ENCODE measurements at regions not wholly inside any gene's neighbourhood (a gene's known extent, or its start where the extent isn't known, plus 50 kb on each side); places are given as distances from the start of the nearest gene placed in this dataset.
"Not testable (repeated sequence)": the region's sequence is repeated elsewhere in the genome, so short reads cannot be mapped to it uniquely, and the experiment has no call there.

- H3K27me3 Mint-ChIP-seq (ENCODE audit: insufficient read depth, low read depth), result no peaks in the 10 kb centered on the region
Measured at GRCh38 chr12:27164330-27165040, 79.6 kb upstream of the STK38L start.

GRCh38 chr12:27165958-27166357 lies 78.1 kb upstream of the STK38L start:
- H3K9me3 Mint-ChIP-seq, result peaks cover 26% of the 10 kb centered on the region
- H3K79me2 ChIP-seq (ENCODE audit: low read depth); H3K4me3 Mint-ChIP-seq; H3K4me1 Mint-ChIP-seq; H3K9me3 ChIP-seq (ENCODE audit: low read depth); H3K27me3 Mint-ChIP-seq (ENCODE audit: insufficient read depth, low read depth); H3K4me3 ChIP-seq; H3K36me3 Mint-ChIP-seq; H4K20me1 ChIP-seq (ENCODE audit: low read depth); H2AFZ ChIP-seq (replicated peaks); H3K9ac ChIP-seq; DNase-seq (ENCODE audit: low spot score); H3K27ac Mint-ChIP-seq; H3K36me3 ChIP-seq; H3K4me2 ChIP-seq; H3K4me1 ChIP-seq; H3K27me3 ChIP-seq; H3K27ac ChIP-seq; H3F3A ChIP-seq (ENCODE audit: low read depth): not testable (repeated sequence)

More at GRCh38 chr12:27164330-27165040, 79.6 kb upstream of the STK38L start:
- no peaks in the 10 kb centered on the region for H3K36me3 Mint-ChIP-seq
- H3K9me3 Mint-ChIP-seq, result peaks cover 16% of the 10 kb centered on the region
- Histone ChIP-seq H3K9ac (no peak overlapping the region), H4K20me1 (ENCODE audit: low read depth) (no peaks in the 10 kb centered on the region), H3K27me3 (no peaks in the 10 kb centered on the region), H3K4me3 (no peak overlapping the region), H3K4me1 (peaks cover 4% of the 10 kb centered on the region), H3K36me3 (no peaks in the 10 kb centered on the region), H3K9me3 (ENCODE audit: low read depth) (no peaks in the 10 kb centered on the region), H3K79me2 (ENCODE audit: low read depth) (no peaks in the 10 kb centered on the region), H3K4me2 (no peak overlapping the region), H2AFZ (replicated peaks) (no peak overlapping the region), H3F3A (ENCODE audit: low read depth) (no peaks in the 10 kb centered on the region), H3K27ac (no peak overlapping the region)
- DNase-seq (ENCODE audit: low spot score), result no peak
- no peak overlapping the region for H3K4me3 Mint-ChIP-seq
- no peaks in the 10 kb centered on the region for H3K4me1 Mint-ChIP-seq
- no peak overlapping the region for H3K27ac Mint-ChIP-seq
- TF ChIP-seq EZH2 (IDR thresholded peaks at IDR 0.05), result no peak

GRCh38 chr12:27171494-27171893 lies 72.6 kb upstream of the STK38L start:
- not testable (repeated sequence) for H3K27ac Mint-ChIP-seq; H3K36me3 Mint-ChIP-seq; H3K4me3 ChIP-seq; H3K79me2 ChIP-seq (ENCODE audit: low read depth); H3K4me1 ChIP-seq; H4K20me1 ChIP-seq (ENCODE audit: low read depth); H3K27me3 ChIP-seq; H3K4me1 Mint-ChIP-seq; H3K27ac ChIP-seq; H3K4me3 Mint-ChIP-seq; H3K27me3 Mint-ChIP-seq (ENCODE audit: insufficient read depth, low read depth); H2AFZ ChIP-seq (replicated peaks); DNase-seq (ENCODE audit: low spot score); H3K4me2 ChIP-seq; H3K36me3 ChIP-seq; H3F3A ChIP-seq (ENCODE audit: low read depth); H3K9me3 ChIP-seq (ENCODE audit: low read depth); H3K9ac ChIP-seq
- peaks cover 25% of the 10 kb centered on the region for H3K9me3 Mint-ChIP-seq

- Histone ChIP-seq H4K20me1 (ENCODE audit: low read depth) (no peaks in the 10 kb centered on the region), H3K4me1 (no peaks in the 10 kb centered on the region)
Measured at GRCh38 chr12:27176765-27177164, 67.3 kb upstream of the STK38L start.

GRCh38 chr12:27177706-27178105 lies 66.4 kb upstream of the STK38L start:
- no peaks in the 10 kb centered on the region for H3K9me3 Mint-ChIP-seq
- no peak for DNase-seq (ENCODE audit: low spot score)
- no peak overlapping the region for H3K27ac Mint-ChIP-seq
- no peak overlapping the region for H3K4me3 Mint-ChIP-seq
- no peaks in the 10 kb centered on the region for H3K27me3 Mint-ChIP-seq (ENCODE audit: insufficient read depth, low read depth)
- Histone ChIP-seq H3K27ac (no peak overlapping the region), H4K20me1 (ENCODE audit: low read depth) (no peaks in the 10 kb centered on the region), H3K27me3 (no peaks in the 10 kb centered on the region), H3K9ac (no peak overlapping the region), H3F3A (ENCODE audit: low read depth) (no peaks in the 10 kb centered on the region), H3K36me3 (no peaks in the 10 kb centered on the region), H3K4me2 (no peak overlapping the region), H3K4me3 (no peak overlapping the region), H3K9me3 (ENCODE audit: low read depth) (no peaks in the 10 kb centered on the region), H3K4me1 (no peaks in the 10 kb centered on the region), H3K79me2 (ENCODE audit: low read depth) (no peaks in the 10 kb centered on the region), H2AFZ (replicated peaks) (no peak overlapping the region)
- H3K36me3 Mint-ChIP-seq, result no peaks in the 10 kb centered on the region
- peaks cover 4% of the 10 kb centered on the region for H3K4me1 Mint-ChIP-seq
- TF ChIP-seq EZH2phosphoT487 (IDR thresholded peaks at IDR 0.05) (no peak), CTCF (IDR thresholded peaks at IDR 0.05) (no peak), EZH2 (IDR thresholded peaks at IDR 0.05) (no peak)

More at GRCh38 chr12:27176765-27177164, 67.3 kb upstream of the STK38L start:
- Histone ChIP-seq H2AFZ (replicated peaks) (no peak overlapping the region), H3K9ac (no peak overlapping the region), H3K79me2 (ENCODE audit: low read depth) (no peaks in the 10 kb centered on the region), H3F3A (ENCODE audit: low read depth) (no peaks in the 10 kb centered on the region), H3K9me3 (ENCODE audit: low read depth) (no peaks in the 10 kb centered on the region), H3K4me2 (no peak overlapping the region), H3K4me3 (no peak overlapping the region), H3K27me3 (no peaks in the 10 kb centered on the region), H3K36me3 (no peaks in the 10 kb centered on the region), H3K27ac (no peak overlapping the region)
- Mint-ChIP-seq H3K4me3 (no peak overlapping the region), H3K27ac (no peak overlapping the region), H3K9me3 (peaks cover 4% of the 10 kb centered on the region), H3K27me3 (ENCODE audit: insufficient read depth, low read depth) (no peaks in the 10 kb centered on the region), H3K4me1 (peaks cover 4% of the 10 kb centered on the region), H3K36me3 (no peaks in the 10 kb centered on the region)
- TF ChIP-seq EZH2 (IDR thresholded peaks at IDR 0.05), result no peak
- DNase-seq (ENCODE audit: low spot score), result no peak
